ENCODE measurements at regions not wholly inside any gene's neighbourhood (a gene's known extent, or its start where the extent isn't known, plus 50 kb on each side); places are given as distances from the start of the nearest gene placed in this dataset.
"Not testable (repeated sequence)": the region's sequence is repeated elsewhere in the genome, so short reads cannot be mapped to it uniquely, and the experiment has no call there.

DNA sequence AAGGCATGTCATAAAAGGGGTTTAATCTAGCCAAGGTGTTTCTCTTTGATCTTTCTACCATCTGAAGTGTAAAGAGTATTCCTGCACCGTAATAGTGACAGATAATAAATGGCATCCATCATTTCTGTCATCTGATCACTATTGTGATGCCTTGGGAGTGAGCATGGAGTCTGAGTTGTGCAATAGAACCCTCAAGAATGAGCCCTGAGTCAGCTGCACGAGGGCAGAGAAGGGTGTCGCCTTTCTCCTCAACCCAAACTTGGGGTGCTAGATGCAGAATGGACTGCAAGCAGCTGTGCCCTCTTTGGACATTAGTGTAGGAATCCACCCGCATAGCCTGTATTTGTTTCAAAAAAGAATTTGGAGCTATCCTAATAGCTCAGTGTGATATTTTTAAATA is 115.2 kb downstream of the ZNF37A start:
- DNase-seq = no peak

DNA sequence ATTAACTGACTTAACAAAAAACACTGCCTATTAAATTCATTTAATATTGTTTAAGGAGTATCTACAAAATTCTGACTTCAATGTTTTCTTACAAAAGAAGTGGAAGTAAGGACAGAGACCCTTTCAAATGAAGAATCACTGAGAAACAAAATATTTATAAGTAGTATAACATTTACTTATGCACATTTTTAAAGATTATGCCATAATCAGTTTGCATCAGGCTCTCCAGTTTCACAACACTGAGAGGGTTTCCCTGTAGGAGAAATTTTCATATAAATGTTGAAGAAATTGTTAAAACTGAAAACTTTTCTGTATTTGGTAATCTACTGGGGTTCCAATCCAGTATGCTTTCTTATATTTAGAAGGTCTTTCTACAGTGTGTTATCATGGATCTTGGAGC is 115.6 kb downstream of the ZNF37A start:
- DNase-seq = not testable (repeated sequence)

GRCh38 chr10:38212460-38212859 is 118.3 kb downstream of the ZNF37A start:
- DNase-seq = no peak

DNA sequence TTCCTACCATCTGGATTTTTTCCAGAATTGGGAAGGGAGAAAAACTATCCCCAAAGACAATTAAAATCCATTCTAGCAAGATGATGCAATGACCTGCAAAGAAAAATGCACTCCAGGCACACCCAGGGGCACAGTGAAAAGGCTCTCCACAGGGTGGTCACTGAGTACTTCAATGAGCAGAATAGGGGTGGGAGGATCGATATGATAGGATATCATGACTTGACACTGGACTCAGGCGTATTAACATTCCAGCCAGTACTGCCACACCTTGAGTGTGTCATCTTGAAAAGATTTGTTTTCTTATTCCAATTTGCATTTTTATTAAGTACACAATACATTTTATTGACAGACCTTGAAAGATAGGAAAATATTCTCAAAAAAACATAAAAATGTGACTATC is 132.2 kb downstream of the ZNF37A start:
- DNase-seq = no peak

- DNase-seq = no peak
Observed at GRCh38 chr10:38228394-38228793, 134.3 kb downstream of the ZNF37A start.

GRCh38 chr10:38238479-38238878 is 144.3 kb downstream of the ZNF37A start:
- not testable (repeated sequence) for DNase-seq

- DNase-seq = not testable (repeated sequence)
Observed at GRCh38 chr10:38242061-38242649, 148.0 kb downstream of the ZNF37A start.

DNA sequence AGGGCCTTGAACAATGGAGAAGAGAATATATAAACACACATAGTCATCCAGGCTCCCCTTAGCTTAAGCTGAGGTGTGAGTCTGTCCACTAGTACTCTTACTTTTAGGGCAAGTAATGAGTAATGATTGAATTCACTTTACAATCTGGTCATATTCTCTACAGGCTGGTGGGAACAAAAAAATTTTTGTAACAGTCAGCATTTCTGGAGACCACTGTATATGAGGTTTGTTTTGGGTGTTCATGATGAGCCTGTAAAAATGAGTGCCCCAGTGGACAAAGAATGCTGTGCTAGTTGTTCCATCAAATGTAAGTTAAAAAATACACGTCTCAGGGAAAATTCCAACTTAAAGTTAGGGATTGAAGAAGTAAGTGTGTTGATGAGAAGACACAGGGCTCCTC is 154.0 kb downstream of the ZNF37A start:
- DNase-seq = not testable (repeated sequence)

- not testable (repeated sequence) for DNase-seq
Observed at GRCh38 chr10:38252551-38252950, 158.4 kb downstream of the ZNF37A start.

GRCh38 chr10:38267555-38267954 is 173.4 kb downstream of the ZNF37A start:
- not testable (repeated sequence) for DNase-seq

GRCh38 chr10:38271031-38271430 is 176.9 kb downstream of the ZNF37A start:
- DNase-seq = not testable (repeated sequence)

DNA sequence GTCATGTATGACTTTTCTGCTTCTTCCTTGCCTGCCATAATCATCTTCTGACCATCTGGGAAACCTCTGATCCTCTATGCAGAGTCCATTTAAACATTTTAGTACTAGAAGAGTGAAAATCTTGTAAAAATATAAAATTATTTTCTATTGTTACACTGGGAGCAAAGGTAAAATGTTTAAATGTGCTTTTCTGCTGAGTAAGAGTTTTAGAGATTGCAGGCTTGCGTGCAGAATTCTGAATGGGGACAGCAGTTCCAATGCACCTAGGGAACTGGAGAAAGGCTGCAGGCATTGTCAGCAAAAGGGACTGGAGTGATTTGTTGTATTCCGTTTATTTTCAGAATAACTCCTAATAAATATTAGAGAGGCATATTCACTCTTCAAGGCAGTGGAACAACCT is 180.7 kb downstream of the ZNF37A start:
- not testable (repeated sequence) for DNase-seq

- not testable (repeated sequence) for DNase-seq
Observed at GRCh38 chr10:38292560-38292959, 198.4 kb downstream of the ZNF37A start.

- DNase-seq = not testable (repeated sequence)
Observed at GRCh38 chr10:38310111-38310510, 216.0 kb downstream of the ZNF37A start.

GRCh38 chr10:38315090-38315805 is 221.1 kb downstream of the ZNF37A start:
- DNase-seq = not testable (repeated sequence)

DNA sequence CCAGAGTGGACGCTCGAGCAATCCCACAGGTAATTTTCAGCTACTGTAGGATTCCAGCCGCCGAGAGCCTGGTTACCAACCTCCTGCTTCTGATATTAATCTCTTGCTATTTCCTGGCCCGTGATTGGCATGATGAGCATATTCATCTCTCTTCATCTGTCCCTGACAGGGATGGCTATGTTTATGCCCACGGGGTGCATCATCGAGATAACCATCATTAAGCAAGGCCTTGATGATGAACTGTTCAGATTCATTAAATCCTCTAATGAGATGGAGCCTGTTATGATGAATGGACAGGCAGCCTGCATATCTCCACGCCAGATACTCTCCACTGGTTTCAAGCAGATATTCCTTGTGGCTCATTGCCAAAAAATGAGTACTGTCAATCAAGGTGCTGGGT is 227.3 kb downstream of the ZNF37A start:
- not testable (repeated sequence) for DNase-seq

DNA sequence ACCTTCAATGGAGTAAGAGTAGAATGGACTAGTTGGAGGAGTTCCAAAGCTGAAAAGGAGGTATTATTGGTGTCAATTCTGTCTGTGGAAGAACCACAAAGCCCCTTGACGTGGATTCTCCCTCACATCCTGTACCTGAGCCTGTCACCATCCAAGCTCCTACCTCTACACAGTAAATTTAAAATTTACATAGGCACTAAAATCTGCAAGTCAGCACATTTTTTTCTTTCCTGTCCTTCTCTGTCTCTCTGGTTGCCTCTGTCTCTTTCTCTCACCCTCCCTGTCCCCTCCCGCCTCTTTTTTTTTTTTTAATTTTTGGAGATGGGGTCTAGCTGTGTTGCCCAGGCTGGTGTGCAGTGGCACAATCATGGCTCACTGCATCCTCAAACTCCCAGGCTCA is 236.2 kb downstream of the ZNF37A start:
- DNase-seq = not testable (repeated sequence)

GRCh38 chr10:38331106-38331505 is 237.0 kb downstream of the ZNF37A start:
- not testable (repeated sequence) for DNase-seq

DNA sequence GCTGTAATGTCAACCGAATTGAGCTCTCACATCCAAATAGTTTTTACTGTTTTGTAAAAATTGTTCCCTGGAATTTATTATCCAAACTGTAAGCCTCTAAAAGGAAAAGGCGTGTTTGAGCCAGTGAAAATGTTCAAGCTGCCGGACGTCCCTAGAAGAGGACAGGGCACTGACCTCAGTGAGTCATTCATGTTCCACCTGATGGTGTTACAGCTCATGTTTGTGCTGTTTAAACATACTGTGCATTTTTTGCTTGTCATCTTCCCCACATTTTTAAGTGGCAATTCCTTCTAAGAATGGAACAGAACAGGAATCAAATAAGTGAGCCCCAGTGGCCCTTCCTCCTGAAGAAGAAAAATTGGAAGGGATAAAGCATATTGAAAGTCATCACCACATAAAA is 239.6 kb downstream of the ZNF37A start:
- not testable (repeated sequence) for DNase-seq

GRCh38 chr10:38350645-38351044 is 256.5 kb downstream of the ZNF37A start:
- DNase-seq = not testable (repeated sequence)

DNA sequence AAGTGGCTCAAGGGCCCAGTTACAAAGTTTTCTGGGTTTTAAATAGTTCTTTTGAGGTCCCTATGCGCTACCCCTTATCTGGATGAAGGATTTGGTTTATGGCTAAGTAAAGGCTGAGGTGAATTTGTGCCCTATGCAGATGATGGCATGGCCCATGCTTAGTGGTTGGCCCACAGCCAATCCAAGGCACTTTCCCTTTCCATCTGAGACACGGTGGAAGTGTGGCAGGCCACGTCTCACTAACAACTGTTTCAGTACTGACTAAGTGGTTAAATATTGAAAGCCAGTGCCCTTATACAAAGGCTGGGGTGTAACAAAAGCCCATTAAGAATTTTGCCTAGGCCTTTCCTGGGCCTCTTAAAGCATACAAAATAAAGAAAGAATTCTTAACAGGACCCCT is 260.3 kb downstream of the ZNF37A start:
- not testable (repeated sequence) for DNase-seq

GRCh38 chr10:38355911-38356526 is 261.9 kb downstream of the ZNF37A start:
- peak; percentile 27 for DNase-seq

- not testable (repeated sequence) for DNase-seq
Observed at GRCh38 chr10:38356527-38356926, 262.4 kb downstream of the ZNF37A start.

DNA sequence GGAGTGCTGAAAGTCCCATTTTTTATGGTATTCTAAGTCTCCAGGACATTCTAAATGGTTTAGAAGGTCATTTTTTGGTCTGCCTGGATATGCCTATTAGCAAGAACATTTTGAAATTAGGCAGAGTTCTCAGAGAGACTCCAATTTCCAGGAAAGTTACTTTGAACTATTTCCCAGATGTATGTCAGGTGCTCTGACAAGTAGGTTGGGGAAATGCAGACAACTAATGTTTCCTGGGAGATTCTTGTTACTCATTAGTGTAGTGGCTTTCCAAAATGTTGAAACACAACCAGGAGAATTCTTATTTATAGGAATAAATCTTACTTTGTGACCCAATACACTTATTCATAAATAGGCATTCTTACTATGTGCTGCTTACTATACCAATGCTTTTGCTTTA is 268.4 kb downstream of the ZNF37A start:
- DNase-seq = not testable (repeated sequence)

Measured in NCI-H748 treated with DMSO at 0.1 percent for 48 hours (cell line).